ENCODE measurements at regions not wholly inside any gene's neighbourhood (a gene's known extent, or its start where the extent isn't known, plus 50 kb on each side); places are given as distances from the start of the nearest gene placed in this dataset.
"Not testable (repeated sequence)": the region's sequence is repeated elsewhere in the genome, so short reads cannot be mapped to it uniquely, and the experiment has no call there.

DNA sequence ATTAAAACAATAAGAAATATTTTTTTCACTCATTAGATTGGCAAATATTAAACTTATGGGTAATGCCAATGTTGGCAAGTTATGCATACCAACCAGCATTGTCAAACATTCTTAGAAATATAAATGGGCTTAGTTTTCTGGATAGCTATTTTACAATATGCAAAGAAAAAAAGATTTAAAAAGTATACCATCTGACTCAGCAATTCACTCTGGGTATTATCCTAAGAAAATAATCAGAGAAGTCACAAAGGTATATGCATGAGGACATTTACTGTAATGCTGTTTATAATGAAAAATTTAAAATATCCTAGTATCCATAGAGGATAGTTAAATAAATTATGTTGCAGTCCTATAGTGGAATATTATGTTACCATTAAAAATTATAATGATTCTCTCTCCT is 57.4 kb upstream of the PTPDC1 start:
- POLR2A ChIA-PET, result no interaction called here
- DNase-seq (ENCODE audit: low read depth), result no peak
- H3K36me3 ChIP-seq (ENCODE audit: control insufficient read depth, insufficient read depth, low read length), result no peaks in the 10 kb centered on the region
- H3K27me3 ChIP-seq (ENCODE audit: control insufficient read depth, insufficient read depth, low read length), result no peaks in the 10 kb centered on the region
- TF ChIP-seq CTCF (IDR thresholded peaks at IDR 0.05; ENCODE audit: insufficient read depth, low read depth, low read length), result no peak
- CTCF ChIA-PET, result interaction anchor here (1.0 to 1.1 kb wide), 2 partner anchors 13 to 344 kb away, joined by 3 read pairs; no protein-coding TSS in a partner anchor
- H3K4me3 ChIP-seq (ENCODE audit: low read depth, low read length), result no peak overlapping the region

DNA sequence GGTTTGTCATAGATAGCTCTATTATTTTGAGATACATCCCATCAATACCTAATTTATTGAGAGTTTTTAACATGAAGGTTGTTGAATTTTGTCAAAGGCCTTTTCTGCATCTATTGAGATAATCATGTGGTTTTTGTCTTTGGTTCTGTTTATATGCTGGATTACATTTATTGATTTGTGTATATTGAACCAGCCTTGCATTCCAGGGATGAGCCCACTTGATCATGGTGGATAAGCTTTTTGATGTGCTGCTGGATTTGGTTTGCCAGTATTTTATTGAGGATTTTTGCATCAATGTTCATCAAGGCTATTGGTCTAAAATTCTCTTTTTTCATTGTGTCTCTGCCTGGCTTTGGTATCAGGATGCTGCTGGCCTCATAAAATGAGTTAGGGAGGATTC is 61.8 kb upstream of the PTPDC1 start:
- CTCF ChIA-PET, result interaction anchor here (1.0 kb wide), 1 partner anchor 191 kb away, joined by 3 read pairs; no protein-coding TSS in a partner anchor
- H3K36me3 ChIP-seq (ENCODE audit: control insufficient read depth, insufficient read depth, low read length); POLR2A ChIA-PET; H3K4me3 ChIP-seq (ENCODE audit: low read depth, low read length); DNase-seq (ENCODE audit: low read depth); H3K27me3 ChIP-seq (ENCODE audit: control insufficient read depth, insufficient read depth, low read length): not testable (repeated sequence)

DNA sequence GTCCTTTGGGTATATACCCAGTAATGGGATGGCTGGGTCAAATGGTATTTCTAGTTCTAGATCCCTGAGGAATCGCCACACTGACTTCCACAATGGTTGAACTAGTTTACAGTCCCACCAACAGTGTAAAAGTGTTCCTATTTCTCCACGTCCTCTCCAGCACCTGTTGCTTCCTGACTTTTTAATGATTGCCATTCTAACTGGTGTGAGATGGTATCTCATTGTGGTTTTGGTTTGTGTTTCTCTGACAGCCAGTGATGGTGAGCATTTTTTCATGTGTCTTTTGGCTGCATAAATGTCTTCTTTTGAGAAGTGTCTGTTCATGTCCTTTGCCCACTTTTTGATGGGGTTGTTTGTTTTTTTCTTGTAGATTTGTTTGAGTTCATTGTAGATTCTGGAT is 63.4 kb upstream of the PTPDC1 start:
- H3K4me3 ChIP-seq (ENCODE audit: low read depth, low read length); DNase-seq (ENCODE audit: low read depth); H3K27me3 ChIP-seq (ENCODE audit: control insufficient read depth, insufficient read depth, low read length); POLR2A ChIA-PET; H3K36me3 ChIP-seq (ENCODE audit: control insufficient read depth, insufficient read depth, low read length); CTCF ChIA-PET: not testable (repeated sequence)

DNA sequence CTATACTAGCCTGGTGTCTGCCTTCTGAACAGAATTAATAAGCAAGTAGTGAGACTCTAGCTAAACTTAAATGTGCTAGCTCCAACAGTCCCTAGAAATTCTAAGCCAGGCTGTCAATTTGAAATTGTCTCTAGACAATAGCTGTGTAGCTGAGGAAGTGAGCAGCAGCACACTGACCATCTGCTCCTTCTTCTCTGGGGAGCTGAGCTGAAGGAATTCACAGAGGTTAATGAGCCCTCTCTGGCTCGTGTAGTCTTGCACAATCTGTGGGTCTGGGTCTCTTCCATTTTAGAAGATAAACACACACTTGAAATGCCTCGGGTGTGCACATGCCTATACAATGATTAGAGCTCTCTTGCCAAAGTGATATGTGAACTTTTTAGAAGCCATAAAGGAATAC is 63.5 kb upstream of the BARX1 start:
- DNase-seq (ENCODE audit: low read depth), result no peak
- TF ChIP-seq CTCF (IDR thresholded peaks at IDR 0.05; ENCODE audit: insufficient read depth, low read depth, low read length), result no peak
- POLR2A ChIA-PET, result no interaction called here

DNA sequence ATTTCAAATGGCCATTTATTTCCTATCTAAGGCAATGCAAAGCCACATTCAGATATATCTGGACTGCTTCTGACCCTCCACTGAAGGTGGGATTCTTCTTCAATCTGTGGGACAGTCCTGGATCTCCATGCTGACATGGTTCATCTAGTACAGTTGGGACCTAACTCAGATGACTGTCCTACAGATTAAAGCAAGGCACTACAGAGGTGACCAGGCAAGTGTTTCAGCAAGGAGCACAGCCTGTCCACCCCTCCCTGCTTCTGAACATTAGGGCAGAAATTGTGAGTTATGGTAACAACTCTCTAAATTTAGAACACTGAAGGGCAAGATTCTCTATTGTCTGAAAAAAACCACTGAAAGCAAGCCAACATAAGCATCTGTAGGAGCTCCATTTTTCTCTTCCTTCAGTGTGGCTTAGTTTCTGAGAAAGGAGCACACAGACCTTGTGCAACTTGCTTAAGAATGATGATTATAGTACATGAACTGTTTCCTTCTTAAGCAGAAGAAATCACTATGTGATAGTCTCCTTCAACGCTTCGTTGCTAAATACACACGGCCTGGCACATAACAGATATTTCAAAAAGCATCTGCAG is 62.9 kb upstream of the BARX1 start:
- CTCF ChIA-PET, result interaction anchor here (1.2 to 2.2 kb wide), 2 partner anchors 8 to 195 kb away, joined by 3 to 9 read pairs; no protein-coding TSS in a partner anchor
- no peak for DNase-seq (ENCODE audit: low read depth)
- no peak for TF ChIP-seq CTCF (IDR thresholded peaks at IDR 0.05; ENCODE audit: insufficient read depth, low read depth, low read length)

More for the DNA sequence above, 63.5 kb upstream of the BARX1 start:
- Histone ChIP-seq H3K36me3 (ENCODE audit: control insufficient read depth, insufficient read depth, low read length) (no peaks in the 10 kb centered on the region), H3K4me3 (ENCODE audit: low read depth, low read length) (no peak overlapping the region), H3K27me3 (ENCODE audit: control insufficient read depth, insufficient read depth, low read length) (peaks cover 5% of the 10 kb centered on the region; the same call in 1 of the 2 replicates)
- CTCF ChIA-PET, result interaction anchor here (1.2 to 2.2 kb wide), 2 partner anchors 9 to 194 kb away, joined by 3 to 9 read pairs; no protein-coding TSS in a partner anchor

GRCh38 chr9:94016744-94017143 is 61.6 kb upstream of the BARX1 start:
- ChIA-PET POLR2A (no interaction called here), CTCF (interaction anchor here (3.5 to 6.4 kb wide), 3 partner anchors 14 to 197 kb away, joined by 16 to 129 read pairs (median 37); no protein-coding TSS in a partner anchor)
- no peaks in the 10 kb centered on the region for H3K36me3 ChIP-seq (ENCODE audit: control insufficient read depth, insufficient read depth, low read length)
- H3K27me3 ChIP-seq (ENCODE audit: control insufficient read depth, insufficient read depth, low read length), result peaks cover 5% of the 10 kb centered on the region; the same call in 1 of the 2 replicates
- no peak overlapping the region for H3K4me3 ChIP-seq (ENCODE audit: low read depth, low read length)
- no peak for TF ChIP-seq CTCF (IDR thresholded peaks at IDR 0.05; ENCODE audit: insufficient read depth, low read depth, low read length)
- no peak for DNase-seq (ENCODE audit: low read depth)

More for the DNA sequence above, 62.9 kb upstream of the BARX1 start:
- Histone ChIP-seq H3K4me3 (ENCODE audit: low read depth, low read length) (no peak overlapping the region), H3K36me3 (ENCODE audit: control insufficient read depth, insufficient read depth, low read length) (no peaks in the 10 kb centered on the region), H3K27me3 (ENCODE audit: control insufficient read depth, insufficient read depth, low read length) (peaks cover 5% of the 10 kb centered on the region; the same call in 1 of the 2 replicates)
- POLR2A ChIA-PET, result no interaction called here

Data from BJ (cell line).